NCI-H1930 (cell line): ENCODE measurements at regions not wholly inside any gene's neighbourhood (a gene's known extent, or its start where the extent isn't known, plus 50 kb on each side); places are given as distances from the start of the nearest gene placed in this dataset.

Experiments used
- DNase-seq, 2 experiments: peaks; one replicate each; lab custom pipeline; 2025; lab: John Stamatoyannopoulos, UW

DNA sequence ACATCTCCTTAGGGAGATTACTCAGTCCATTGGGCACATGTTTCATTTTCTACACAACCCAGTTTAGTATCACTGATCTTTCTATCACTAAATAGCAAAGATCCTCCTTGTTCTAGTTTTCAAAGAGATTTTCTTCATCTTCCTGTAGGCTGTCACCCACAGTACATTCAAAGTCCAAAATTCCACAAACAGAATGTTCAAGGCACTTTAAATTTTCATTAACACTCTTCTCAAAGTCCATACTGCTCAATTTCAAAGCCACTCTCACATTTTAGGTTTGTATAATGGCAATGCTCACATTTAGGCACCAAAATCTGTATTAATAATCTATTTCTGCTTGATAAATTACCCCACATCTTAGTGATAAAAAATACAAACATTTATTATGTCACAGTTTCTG is 152.8 kb downstream of the FSIP2 start:
- DNase-seq, result no peak

- no peak for DNase-seq
Observed at GRCh38 chr2:185891804-185892411, 153.3 kb downstream of the FSIP2 start.

GRCh38 chr2:185892484-185892883 is 153.9 kb downstream of the FSIP2 start:
- DNase-seq, result no peak

DNA sequence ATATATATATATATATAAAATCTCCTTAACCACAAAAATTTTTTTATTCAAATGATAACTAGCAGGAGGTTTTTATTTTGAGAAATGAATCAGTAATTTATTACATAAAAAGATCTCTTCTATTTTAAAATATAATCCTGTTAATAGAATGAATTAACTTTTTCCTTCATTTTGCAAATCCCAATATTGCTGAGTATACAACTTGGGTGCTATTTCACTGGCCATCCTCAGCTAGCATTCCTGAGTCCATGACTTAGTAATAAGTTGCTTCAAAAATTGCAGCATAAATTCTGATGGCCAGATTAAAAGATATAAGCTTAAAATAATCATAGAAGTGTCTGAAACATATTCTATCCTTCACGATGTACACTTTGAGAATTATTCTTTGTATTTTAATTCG is 155.6 kb downstream of the FSIP2 start:
- no peak for DNase-seq

DNA sequence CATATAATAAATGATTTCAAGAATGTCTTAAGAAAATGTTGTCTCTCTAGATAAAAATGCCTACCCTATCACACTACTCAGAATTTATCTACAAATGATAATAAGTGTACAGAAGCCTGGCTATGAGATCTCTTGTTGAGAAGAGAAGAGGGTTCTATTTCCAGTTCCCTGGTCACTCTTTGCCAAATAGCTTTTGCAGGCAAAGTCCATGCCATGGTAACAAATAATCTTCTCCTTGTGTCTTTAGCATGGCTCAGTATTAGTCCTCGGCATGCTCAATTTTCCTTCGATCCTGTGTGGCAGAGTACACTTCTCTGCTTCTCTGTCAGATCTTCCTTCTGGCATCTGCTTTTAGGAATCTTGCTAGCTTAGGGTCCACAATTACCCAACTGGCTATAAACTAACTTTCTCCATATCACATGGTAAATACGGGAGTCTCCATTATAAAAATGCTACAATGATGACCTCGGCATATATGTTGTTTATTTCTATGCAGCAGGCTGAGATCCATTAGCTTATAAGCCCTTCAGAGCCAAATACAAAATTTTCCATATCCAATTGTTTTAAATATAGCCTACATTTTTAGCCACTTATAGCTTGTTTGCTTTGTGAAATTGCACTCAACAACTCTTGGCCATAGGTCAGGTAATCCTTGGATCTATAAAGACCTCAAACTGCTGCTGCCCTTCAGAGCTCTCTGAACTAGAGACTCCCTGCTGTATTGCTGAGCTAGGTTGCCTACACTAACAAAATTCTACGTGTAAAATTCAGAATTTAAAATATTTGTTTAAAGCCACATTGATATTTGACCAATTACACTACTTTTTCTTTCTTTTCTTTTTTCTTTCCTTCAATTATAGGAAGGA is 157.5 kb downstream of the FSIP2 start:
- DNase-seq, result no peak

DNA sequence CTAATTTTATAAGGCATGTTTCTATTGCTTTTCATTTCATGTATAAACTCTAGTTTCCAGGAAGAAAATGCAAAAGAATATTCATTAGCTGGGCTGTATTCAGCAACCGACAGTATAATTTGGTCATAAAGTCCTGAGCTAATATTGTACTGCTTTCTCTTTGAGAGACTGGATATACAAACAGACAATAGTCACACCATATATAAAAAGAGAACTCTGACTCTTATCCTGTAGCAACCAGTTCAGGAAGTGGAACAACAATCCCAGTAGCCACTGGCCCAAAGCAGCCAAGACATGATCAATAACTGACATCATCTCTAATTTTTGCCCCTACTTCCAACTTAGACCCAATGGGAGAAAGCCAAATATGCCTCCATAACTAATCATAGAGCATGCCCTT is 160.8 kb downstream of the FSIP2 start:
- no peak for DNase-seq

DNA sequence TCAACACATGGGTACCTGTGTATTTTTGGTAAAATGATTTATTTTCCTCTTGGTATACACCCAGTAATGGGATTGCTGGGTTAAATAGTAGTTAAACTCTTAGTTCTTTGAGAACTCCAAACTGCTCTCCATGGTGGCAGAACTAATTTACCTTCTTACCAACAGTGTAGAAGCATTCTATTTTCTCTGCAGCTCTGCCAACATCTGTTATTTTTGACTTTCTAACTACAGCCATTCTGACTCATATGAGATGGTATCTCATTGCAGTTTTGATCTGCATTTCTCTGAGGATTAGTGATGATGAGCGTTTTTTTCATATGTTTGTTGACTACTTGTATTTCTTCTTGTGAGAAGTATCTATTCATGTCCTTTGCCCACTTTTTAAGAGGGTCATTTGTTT is 180.6 kb downstream of the FSIP2 start:
- no peak for DNase-seq

DNA sequence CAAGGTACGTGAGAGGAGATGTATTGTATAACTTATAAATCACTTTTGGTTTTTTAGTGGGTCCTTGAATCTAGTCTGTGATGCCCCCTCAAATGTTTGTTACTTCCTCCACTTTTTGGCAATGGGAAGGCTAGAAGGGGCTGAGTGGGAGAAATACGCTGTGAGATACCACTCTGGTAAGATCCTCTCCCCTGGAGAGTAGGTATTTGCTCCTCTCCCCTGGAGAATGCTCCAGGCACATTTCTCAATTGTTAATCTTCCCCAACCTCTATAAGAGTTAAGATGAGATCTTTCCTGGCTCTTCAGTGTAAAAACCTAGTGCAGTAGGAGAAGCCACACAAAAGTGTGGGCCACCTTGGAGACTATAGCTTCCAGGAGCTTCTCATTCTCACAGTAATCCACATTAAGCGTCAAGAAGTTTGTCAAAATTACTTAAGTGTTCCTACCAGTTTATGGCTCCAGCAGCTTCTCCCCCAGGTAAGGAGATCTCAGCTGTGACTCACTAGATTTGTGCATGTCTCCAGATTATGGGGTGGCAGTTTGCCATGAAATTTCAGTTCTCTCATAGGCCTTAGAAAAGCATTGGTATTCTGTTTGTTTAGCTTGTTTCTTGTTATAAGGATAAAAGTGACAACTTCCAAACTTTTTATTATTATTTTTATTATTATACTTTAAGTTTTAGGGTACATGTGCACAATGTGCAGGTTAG is 182.6 kb downstream of the FSIP2 start:
- DNase-seq, result no peak

- no peak for DNase-seq
Observed at GRCh38 chr2:185934232-185934631, 195.6 kb downstream of the FSIP2 start.

GRCh38 chr2:185939858-185940257 is 201.3 kb downstream of the FSIP2 start:
- DNase-seq, result no peak

DNA sequence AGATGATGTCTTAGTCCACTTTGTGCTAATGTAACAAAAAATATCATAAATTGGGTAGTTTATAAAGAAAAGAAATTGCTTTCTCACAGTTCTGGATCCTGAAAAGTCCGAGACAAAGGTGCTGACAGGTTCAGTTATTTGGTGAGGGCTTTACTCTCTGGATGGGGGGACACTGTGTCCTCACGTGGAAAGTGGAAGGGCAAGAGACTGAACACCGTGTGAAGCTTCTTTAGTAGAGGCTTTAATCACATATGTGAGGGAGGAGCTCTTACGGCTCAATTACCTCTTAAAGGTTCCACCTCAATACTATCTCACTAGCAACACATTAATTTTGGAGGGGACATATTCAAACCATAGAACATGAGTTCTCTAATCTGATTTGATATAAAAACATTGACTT is 204.3 kb downstream of the FSIP2 start:
- no peak for DNase-seq

GRCh38 chr2:185947722-185948121 is 209.1 kb downstream of the FSIP2 start:
- no peak for DNase-seq

- DNase-seq, result no peak
Observed at GRCh38 chr2:185952100-185952499, 213.5 kb downstream of the FSIP2 start.

DNA sequence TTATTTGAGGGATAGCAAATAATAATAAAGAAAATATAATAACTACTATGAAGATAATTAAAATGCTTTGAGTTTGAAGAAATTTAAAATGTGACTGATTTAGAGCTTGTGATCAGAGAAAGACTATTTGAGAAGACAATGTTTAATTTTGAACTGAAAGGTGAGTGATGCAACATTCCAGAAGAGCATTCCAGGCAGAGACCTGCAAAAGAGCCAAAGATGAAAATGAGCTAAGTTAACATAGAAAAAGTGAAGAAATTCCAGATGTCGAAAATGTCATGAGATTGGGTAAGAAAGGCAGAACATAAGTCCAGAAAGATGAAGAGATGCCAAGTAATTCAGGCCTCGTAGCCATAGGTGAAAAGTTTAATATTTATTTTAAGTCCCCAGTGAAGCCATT is 215.8 kb downstream of the FSIP2 start:
- no peak for DNase-seq

DNA sequence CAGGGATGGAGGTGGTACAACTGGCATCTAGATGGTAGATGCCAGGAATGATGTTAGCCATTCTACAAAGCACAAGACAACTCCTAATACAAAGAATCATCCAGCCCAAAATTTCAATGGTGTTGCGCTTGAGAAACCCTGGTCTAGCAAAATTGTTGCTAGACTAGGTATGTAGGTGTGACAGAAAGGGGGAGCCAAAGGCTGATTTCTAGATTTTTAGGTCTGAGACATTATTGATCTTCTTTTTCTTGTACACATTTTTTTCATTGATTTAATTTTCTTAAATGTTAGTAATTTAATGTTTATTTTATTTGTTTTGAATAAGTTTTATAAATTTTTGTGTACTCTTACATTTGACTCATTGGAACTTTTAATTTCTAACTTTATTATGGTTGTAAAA is 216.4 kb downstream of the FSIP2 start:
- DNase-seq, result no peak

GRCh38 chr2:185967335-185967734 is 228.7 kb downstream of the FSIP2 start:
- no peak for DNase-seq

- no peak for DNase-seq
Observed at GRCh38 chr2:185970148-185970852, 231.7 kb downstream of the FSIP2 start.

GRCh38 chr2:185978634-185979407 is 240.2 kb downstream of the FSIP2 start:
- DNase-seq, result no peak

GRCh38 chr2:185979546-185980071 is 241.0 kb downstream of the FSIP2 start:
- DNase-seq, result no peak

- no peak for DNase-seq
Observed at GRCh38 chr2:185980944-185981343, 242.3 kb downstream of the FSIP2 start.

GRCh38 chr2:185984670-185985069 is 246.1 kb downstream of the FSIP2 start:
- no peak for DNase-seq
